ENCODE measurements at regions not wholly inside any gene's neighbourhood (a gene's known extent, or its start where the extent isn't known, plus 50 kb on each side); places are given as distances from the start of the nearest gene placed in this dataset.
A peak's percentile ranks its signal among the peaks of the same experiment; 100 is the strongest.

GRCh38 chr4:180528003-180528402 lies 1715.2 kb upstream of the TENM3 start:
- H3K36me3 ChIP-seq (ENCODE audit: insufficient read depth, low read length), result no peaks in the 10 kb centered on the region
- H4K20me1 ChIP-seq (ENCODE audit: insufficient read depth, low read length), result no peaks in the 10 kb centered on the region
- no peak overlapping the region for H3K4me3 ChIP-seq (ENCODE audit: insufficient read depth, low read depth, low read length)
- H3K4me1 ChIP-seq (ENCODE audit: insufficient read depth, low read length), result no peaks in the 10 kb centered on the region
- no peaks in the 10 kb centered on the region for H3K27me3 Mint-ChIP-seq (ENCODE audit: low read depth, unreplicated experiment)
- H3K4me3 Mint-ChIP-seq (ENCODE audit: unreplicated experiment), result no peak overlapping the region
- H3K4me1 Mint-ChIP-seq (ENCODE audit: low read depth, unreplicated experiment), result no peaks in the 10 kb centered on the region
- DNase-seq (ENCODE audit: low read depth) (no peak), FAIRE-seq (no peak)
- H3K4me2 ChIP-seq (ENCODE audit: low read length), result no peak overlapping the region
- H3K27ac Mint-ChIP-seq (ENCODE audit: unreplicated experiment), result no peak overlapping the region
- H3K36me3 Mint-ChIP-seq (ENCODE audit: low read depth, unreplicated experiment), result no peaks in the 10 kb centered on the region
- H3K9me3 ChIP-seq (ENCODE audit: insufficient read depth, low read depth, low read length), result no peaks in the 10 kb centered on the region
- no peak overlapping the region for H2AFZ ChIP-seq (ENCODE audit: low read depth, low read length)
- H3K9me3 Mint-ChIP-seq (ENCODE audit: unreplicated experiment), result peaks cover 1% of the 10 kb centered on the region
- TF ChIP-seq EZH2 (IDR thresholded peaks at IDR 0.05; ENCODE audit: insufficient read depth, low read length), result no peak
- TF ChIP-seq, protein P1, sequence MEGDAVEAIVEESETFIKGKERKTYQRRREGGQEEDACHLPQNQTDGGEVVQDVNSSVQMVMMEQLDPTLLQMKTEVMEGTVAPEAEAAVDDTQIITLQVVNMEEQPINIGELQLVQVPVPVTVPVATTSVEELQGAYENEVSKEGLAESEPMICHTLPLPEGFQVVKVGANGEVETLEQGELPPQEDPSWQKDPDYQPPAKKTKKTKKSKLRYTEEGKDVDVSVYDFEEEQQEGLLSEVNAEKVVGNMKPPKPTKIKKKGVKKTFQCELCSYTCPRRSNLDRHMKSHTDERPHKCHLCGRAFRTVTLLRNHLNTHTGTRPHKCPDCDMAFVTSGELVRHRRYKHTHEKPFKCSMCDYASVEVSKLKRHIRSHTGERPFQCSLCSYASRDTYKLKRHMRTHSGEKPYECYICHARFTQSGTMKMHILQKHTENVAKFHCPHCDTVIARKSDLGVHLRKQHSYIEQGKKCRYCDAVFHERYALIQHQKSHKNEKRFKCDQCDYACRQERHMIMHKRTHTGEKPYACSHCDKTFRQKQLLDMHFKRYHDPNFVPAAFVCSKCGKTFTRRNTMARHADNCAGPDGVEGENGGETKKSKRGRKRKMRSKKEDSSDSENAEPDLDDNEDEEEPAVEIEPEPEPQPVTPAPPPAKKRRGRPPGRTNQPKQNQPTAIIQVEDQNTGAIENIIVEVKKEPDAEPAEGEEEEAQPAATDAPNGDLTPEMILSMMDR (IDR thresholded peaks at IDR 0.05; ENCODE audit: insufficient read depth, low read depth, low read length), result no peak
- no peaks in the 10 kb centered on the region for H3K79me2 ChIP-seq (ENCODE audit: insufficient read depth, low read length)
- H3K27me3 ChIP-seq (ENCODE audit: insufficient read depth, low read length), result no peaks in the 10 kb centered on the region
- no peak overlapping the region for H3K27ac ChIP-seq (ENCODE audit: low read depth, low read length)
- H3K9ac ChIP-seq (ENCODE audit: low read length), result no peak overlapping the region

DNA sequence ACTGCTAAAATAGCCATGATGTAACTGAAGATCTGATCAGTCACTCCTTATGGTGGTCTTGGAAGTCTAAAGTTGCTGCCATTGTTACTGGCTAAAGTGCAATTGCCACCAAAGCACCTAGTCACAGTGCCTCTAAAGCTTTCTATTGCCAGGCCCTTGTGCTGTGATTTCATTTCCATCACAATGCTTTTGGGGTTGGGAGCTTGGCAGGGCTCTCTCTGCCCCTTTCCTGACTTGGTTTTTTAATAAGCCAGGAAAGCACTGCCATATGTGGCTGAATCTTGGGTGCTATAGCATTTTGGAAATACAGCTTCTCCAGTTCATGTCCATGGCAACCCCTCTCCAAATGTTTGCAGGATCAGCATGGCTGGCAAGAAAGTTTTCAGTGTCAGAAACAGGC lies 1712.4 kb upstream of the TENM3 start:
- TF ChIP-seq EZH2 (IDR thresholded peaks at IDR 0.05; ENCODE audit: insufficient read depth, low read length), result no peak
- TF ChIP-seq, protein P1 (IDR thresholded peaks at IDR 0.05; ENCODE audit: insufficient read depth, low read depth, low read length), result no peak
- no peaks in the 10 kb centered on the region for H3K36me3 Mint-ChIP-seq (ENCODE audit: low read depth, unreplicated experiment)
- H3K4me3 Mint-ChIP-seq (ENCODE audit: unreplicated experiment), result no peak overlapping the region
- H3K27me3 Mint-ChIP-seq (ENCODE audit: low read depth, unreplicated experiment), result no peaks in the 10 kb centered on the region
- Histone ChIP-seq H3K4me1 (ENCODE audit: insufficient read depth, low read length) (no peaks in the 10 kb centered on the region), H3K27ac (ENCODE audit: low read depth, low read length) (no peak overlapping the region), H3K9me3 (ENCODE audit: insufficient read depth, low read depth, low read length) (no peaks in the 10 kb centered on the region), H2AFZ (ENCODE audit: low read depth, low read length) (no peak overlapping the region), H3K4me3 (ENCODE audit: insufficient read depth, low read depth, low read length) (no peak overlapping the region), H3K9ac (ENCODE audit: low read length) (no peak overlapping the region), H3K27me3 (ENCODE audit: insufficient read depth, low read length) (no peaks in the 10 kb centered on the region), H3K4me2 (ENCODE audit: low read length) (no peak overlapping the region), H3K79me2 (ENCODE audit: insufficient read depth, low read length) (no peaks in the 10 kb centered on the region), H3K36me3 (ENCODE audit: insufficient read depth, low read length) (no peaks in the 10 kb centered on the region), H4K20me1 (ENCODE audit: insufficient read depth, low read length) (no peaks in the 10 kb centered on the region)
- peaks cover 3% of the 10 kb centered on the region for H3K9me3 Mint-ChIP-seq (ENCODE audit: unreplicated experiment)
- no peaks in the 10 kb centered on the region for H3K4me1 Mint-ChIP-seq (ENCODE audit: low read depth, unreplicated experiment)
- DNase-seq (ENCODE audit: low read depth), result no peak
- no peak for FAIRE-seq
- no peak overlapping the region for H3K27ac Mint-ChIP-seq (ENCODE audit: unreplicated experiment)

DNA sequence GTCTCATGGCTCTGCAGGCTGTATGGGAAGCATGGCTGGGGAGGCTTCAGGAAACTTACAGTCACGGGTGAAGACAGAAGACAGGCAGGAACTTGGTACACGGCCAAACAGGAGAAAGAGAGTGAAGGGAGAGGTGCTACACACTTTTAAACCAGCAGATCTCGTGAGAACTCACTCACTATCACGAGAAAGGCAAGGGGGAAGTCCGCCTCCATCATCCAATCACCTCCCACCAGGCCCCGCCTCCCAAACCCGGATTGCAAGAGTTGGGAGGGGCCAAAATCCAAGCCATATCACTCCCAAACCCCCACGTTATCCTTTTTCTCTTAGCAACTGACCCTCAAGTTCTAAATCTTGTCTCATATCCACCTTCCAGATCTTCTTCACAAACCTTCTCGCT lies 1710.5 kb upstream of the TENM3 start:
- H3K9me3 ChIP-seq (ENCODE audit: insufficient read depth, low read depth, low read length), result no peaks in the 10 kb centered on the region
- no peaks in the 10 kb centered on the region for H3K36me3 ChIP-seq (ENCODE audit: insufficient read depth, low read length)
- no peak overlapping the region for H3K4me3 ChIP-seq (ENCODE audit: insufficient read depth, low read depth, low read length)
- H4K20me1 ChIP-seq (ENCODE audit: insufficient read depth, low read length), result no peaks in the 10 kb centered on the region
- no peak overlapping the region for H3K27ac ChIP-seq (ENCODE audit: low read depth, low read length)
- no peak for TF ChIP-seq EZH2 (IDR thresholded peaks at IDR 0.05; ENCODE audit: insufficient read depth, low read length)
- TF ChIP-seq, protein P1 (IDR thresholded peaks at IDR 0.05; ENCODE audit: insufficient read depth, low read depth, low read length), result no peak
- no peaks in the 10 kb centered on the region for H3K79me2 ChIP-seq (ENCODE audit: insufficient read depth, low read length)
- H3K4me1 ChIP-seq (ENCODE audit: insufficient read depth, low read length), result no peaks in the 10 kb centered on the region
- H3K9ac ChIP-seq (ENCODE audit: low read length), result no peak overlapping the region
- Mint-ChIP-seq H3K4me3 (ENCODE audit: unreplicated experiment) (no peak overlapping the region), H3K27ac (ENCODE audit: unreplicated experiment) (no peak overlapping the region), H3K9me3 (ENCODE audit: unreplicated experiment) (peaks cover 3% of the 10 kb centered on the region), H3K4me1 (ENCODE audit: low read depth, unreplicated experiment) (no peaks in the 10 kb centered on the region), H3K27me3 (ENCODE audit: low read depth, unreplicated experiment) (peaks cover under 1% of the 10 kb centered on the region), H3K36me3 (ENCODE audit: low read depth, unreplicated experiment) (no peaks in the 10 kb centered on the region)
- H3K4me2 ChIP-seq (ENCODE audit: low read length), result no peak overlapping the region
- FAIRE-seq, result no peak
- peak overlapping the region; percentile 10 for H2AFZ ChIP-seq (ENCODE audit: low read depth, low read length)
- H3K27me3 ChIP-seq (ENCODE audit: insufficient read depth, low read length), result no peaks in the 10 kb centered on the region
- DNase-seq (ENCODE audit: low read depth), result no peak
